Uterus (tissue), 2 donors: ENCODE measurements at regions not wholly inside any gene's neighbourhood (a gene's known extent, or its start where the extent isn't known, plus 50 kb on each side); places are given as distances from the start of the nearest gene placed in this dataset.

ENCODE experiments used
- CTCF ChIP-seq, 4 experiments: fragments of 200-600 bp in 2 of 4; fragments of 450-650 bp in 2 of 4; sonication (generic) in 2 of 4; IDR thresholded peaks; one replicate each; pipeline ENCODE4 v1.5.1; 2016 to 2019; ENCODE audit warnings: antibody characterized with exemption in 4 of 4, mild to moderate bottlenecking in 2 of 4, moderate library complexity in 1 of 4
- POLR2A ChIP-seq, 2 donors: fragments of 450-650 bp; IDR thresholded peaks; one replicate each; pipeline ENCODE4 v1.6.1; 2016; ENCODE audit warnings: antibody characterized with exemption in 2 of 2, mild to moderate bottlenecking in 1 of 2, moderate library complexity in 1 of 2

- no peak for TF ChIP-seq CTCF (IDR thresholded peaks at IDR 0.05)
- no peak for TF ChIP-seq POLR2A (IDR thresholded peaks at IDR 0.05)
These were observed 270.1 kb upstream of the PRICKLE1 start for GRCh38 chr12:42859612-42860011.
